ENCODE measurements at regions not wholly inside any gene's neighbourhood (a gene's known extent, or its start where the extent isn't known, plus 50 kb on each side); places are given as distances from the start of the nearest gene placed in this dataset.

- no peak for ATAC-seq
- H3K79me2 ChIP-seq (ENCODE audit: low read length), result no peaks in the 10 kb centered on the region
- 0 out of 2 replicates have a peak, but pooled peaks cover 8% of the 10 kb centered on the region for H3K9me3 ChIP-seq (ENCODE audit: low read length)
- H3K27ac ChIP-seq (ENCODE audit: low read length), result no peak overlapping the region
- BruUV-seq (replicated peaks), result no TSS peak
- H2AFZ ChIP-seq (ENCODE audit: low read length), result no peak overlapping the region
- POLR2A ChIA-PET (ENCODE audit: unreplicated experiment), result no interaction called here
- no peaks in the 10 kb centered on the region for H3K27me3 ChIP-seq (ENCODE audit: low read length)
- intact Hi-C loops (cut with micrococcal nuclease), result no loop called here
- DNase-seq, result no peak
- no peak overlapping the region for H3K4me3 ChIP-seq (ENCODE audit: low read length)
- no peaks in the 10 kb centered on the region for H4K20me1 ChIP-seq (ENCODE audit: low read length)
- TF ChIP-seq CTCF (conservative IDR thresholded peaks at IDR 0.05; ENCODE audit: low read depth, low read length), result no peak
- TF ChIP-seq EZH2phosphoT487 (IDR thresholded peaks at IDR 0.05; ENCODE audit: borderline replicate concordance, low read length), result no peak
- no peak for TF ChIP-seq EZH2 (IDR thresholded peaks at IDR 0.05; ENCODE audit: low read length, unreplicated experiment)
- H3K9ac ChIP-seq (ENCODE audit: low read length), result no peak overlapping the region
- CTCF ChIA-PET, result no interaction called here
- H3K4me1 ChIP-seq (ENCODE audit: insufficient read depth, low read length), result no peaks in the 10 kb centered on the region
- no peak overlapping the region for H3K4me2 ChIP-seq (ENCODE audit: low read length)
- no peaks in the 10 kb centered on the region for H3F3A ChIP-seq (ENCODE audit: low read length, unreplicated experiment)
- H3K36me3 ChIP-seq (ENCODE audit: low read depth, low read length), result peaks cover 16% of the 10 kb centered on the region
- no peaks in the 10 kb centered on the region for H3K9me2 ChIP-seq (replicated peaks; ENCODE audit: low read length)
These were observed 326.0 kb downstream of the NPR3 start for GRCh38 chr5:33037076-33037475.

GRCh38 chr5:33041586-33041985, 330.5 kb downstream of the NPR3 start:
- H3K9me3 ChIP-seq (ENCODE audit: low read length), result peaks cover 8% of the 10 kb centered on the region; the same call in 1 of the 2 replicates
- TF ChIP-seq EZH2 (IDR thresholded peaks at IDR 0.05; ENCODE audit: low read length, unreplicated experiment) (no peak), CTCF (conservative IDR thresholded peaks at IDR 0.05; ENCODE audit: low read depth, low read length) (no peak), EZH2phosphoT487 (IDR thresholded peaks at IDR 0.05; ENCODE audit: borderline replicate concordance, low read length) (no peak)
- H3K27me3 ChIP-seq (ENCODE audit: low read length), result no peaks in the 10 kb centered on the region
- H3K79me2 ChIP-seq (ENCODE audit: low read length), result 0 out of 2 replicates have a peak, but pooled peaks cover 2% of the 10 kb centered on the region
- ChIA-PET POLR2A (ENCODE audit: unreplicated experiment) (no interaction called here), CTCF (no interaction called here)
- no peak for DNase-seq
- H2AFZ ChIP-seq (ENCODE audit: low read length), result no peak overlapping the region
- no peak for ATAC-seq
- intact Hi-C loops (cut with micrococcal nuclease), result loop anchor here (10.0 kb wide), 1 partner anchor 273 kb away; no protein-coding TSS in a partner anchor
- no peak overlapping the region for H3K4me2 ChIP-seq (ENCODE audit: low read length)
- no peaks in the 10 kb centered on the region for H3F3A ChIP-seq (ENCODE audit: low read length, unreplicated experiment)
- H4K20me1 ChIP-seq (ENCODE audit: low read length), result no peaks in the 10 kb centered on the region
- no peak overlapping the region for H3K4me3 ChIP-seq (ENCODE audit: low read length)
- H3K9ac ChIP-seq (ENCODE audit: low read length), result no peak overlapping the region
- BruUV-seq (replicated peaks), result no TSS peak
- H3K27ac ChIP-seq (ENCODE audit: low read length), result no peak overlapping the region
- H3K4me1 ChIP-seq (ENCODE audit: insufficient read depth, low read length), result peaks cover 16% of the 10 kb centered on the region
- no peaks in the 10 kb centered on the region for H3K9me2 ChIP-seq (replicated peaks; ENCODE audit: low read length)
- peaks cover 36% of the 10 kb centered on the region for H3K36me3 ChIP-seq (ENCODE audit: low read depth, low read length)

- no peak overlapping the region for H3K9ac ChIP-seq (ENCODE audit: low read length)
- H3K36me3 ChIP-seq (ENCODE audit: low read depth, low read length), result peaks cover 36% of the 10 kb centered on the region
- no peak overlapping the region for H3K4me2 ChIP-seq (ENCODE audit: low read length)
- peaks cover 19% of the 10 kb centered on the region for H3K79me2 ChIP-seq (ENCODE audit: low read length)
- no peaks in the 10 kb centered on the region for H3K27me3 ChIP-seq (ENCODE audit: low read length)
- no peak overlapping the region for H3K27ac ChIP-seq (ENCODE audit: low read length)
- no peak overlapping the region for H2AFZ ChIP-seq (ENCODE audit: low read length)
- ATAC-seq, result peak; percentile 68
- POLR2A ChIA-PET (ENCODE audit: unreplicated experiment), result interaction anchor here (0.6 kb wide), 1 partner anchor 35 kb away, joined by 3 read pairs; no protein-coding TSS in a partner anchor
- CTCF ChIA-PET, result no interaction called here
- no peaks in the 10 kb centered on the region for H3K9me2 ChIP-seq (replicated peaks; ENCODE audit: low read length)
- H4K20me1 ChIP-seq (ENCODE audit: low read length), result no peaks in the 10 kb centered on the region
- no peaks in the 10 kb centered on the region for H3F3A ChIP-seq (ENCODE audit: low read length, unreplicated experiment)
- no peak overlapping the region for H3K4me3 ChIP-seq (ENCODE audit: low read length)
- H3K9me3 ChIP-seq (ENCODE audit: low read length), result peaks cover 8% of the 10 kb centered on the region; the same call in 1 of the 2 replicates
- DNase-seq, result peak; percentile 63
- intact Hi-C loops (cut with micrococcal nuclease), result loop anchor here (10.0 kb wide), 1 partner anchor 271 kb away; no protein-coding TSS in a partner anchor
- no peak for TF ChIP-seq EZH2 (IDR thresholded peaks at IDR 0.05; ENCODE audit: low read length, unreplicated experiment)
- no TSS peak for BruUV-seq (replicated peaks)
- H3K4me1 ChIP-seq (ENCODE audit: insufficient read depth, low read length), result peaks cover 23% of the 10 kb centered on the region
These were observed 332.3 kb downstream of the NPR3 start for GRCh38 chr5:33043343-33043997.

Measured in PC-3 (cell line).